ENCODE measurements at regions not wholly inside any gene's neighbourhood (a gene's known extent, or its start where the extent isn't known, plus 50 kb on each side); places are given as distances from the start of the nearest gene placed in this dataset.

DNA sequence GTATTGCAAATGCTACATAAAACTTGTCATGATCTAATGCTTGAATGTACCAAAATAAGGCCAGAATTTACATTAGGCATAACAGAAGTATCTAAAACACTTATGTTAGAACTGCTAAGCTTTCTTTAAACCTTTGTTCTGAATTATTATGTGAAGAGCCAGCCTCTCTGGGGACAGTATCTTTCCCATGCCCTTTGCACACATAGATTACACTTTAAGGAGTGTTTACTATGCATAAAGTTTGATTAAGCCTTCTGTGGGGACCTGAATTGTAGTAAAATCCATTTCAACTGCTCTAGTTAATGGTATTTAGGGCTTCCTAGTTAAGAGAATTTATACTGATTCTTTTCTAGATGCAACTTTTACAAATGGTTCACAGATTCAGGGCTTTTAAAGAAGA lies 444.7 kb downstream of the IPMK start:
- no peak overlapping the region for H3K27ac ChIP-seq
- TF ChIP-seq, protein P1, sequence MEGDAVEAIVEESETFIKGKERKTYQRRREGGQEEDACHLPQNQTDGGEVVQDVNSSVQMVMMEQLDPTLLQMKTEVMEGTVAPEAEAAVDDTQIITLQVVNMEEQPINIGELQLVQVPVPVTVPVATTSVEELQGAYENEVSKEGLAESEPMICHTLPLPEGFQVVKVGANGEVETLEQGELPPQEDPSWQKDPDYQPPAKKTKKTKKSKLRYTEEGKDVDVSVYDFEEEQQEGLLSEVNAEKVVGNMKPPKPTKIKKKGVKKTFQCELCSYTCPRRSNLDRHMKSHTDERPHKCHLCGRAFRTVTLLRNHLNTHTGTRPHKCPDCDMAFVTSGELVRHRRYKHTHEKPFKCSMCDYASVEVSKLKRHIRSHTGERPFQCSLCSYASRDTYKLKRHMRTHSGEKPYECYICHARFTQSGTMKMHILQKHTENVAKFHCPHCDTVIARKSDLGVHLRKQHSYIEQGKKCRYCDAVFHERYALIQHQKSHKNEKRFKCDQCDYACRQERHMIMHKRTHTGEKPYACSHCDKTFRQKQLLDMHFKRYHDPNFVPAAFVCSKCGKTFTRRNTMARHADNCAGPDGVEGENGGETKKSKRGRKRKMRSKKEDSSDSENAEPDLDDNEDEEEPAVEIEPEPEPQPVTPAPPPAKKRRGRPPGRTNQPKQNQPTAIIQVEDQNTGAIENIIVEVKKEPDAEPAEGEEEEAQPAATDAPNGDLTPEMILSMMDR (conservative IDR thresholded peaks at IDR 0.05) = no peak
- no peak for TF ChIP-seq ZFX (IDR thresholded peaks at IDR 0.05)

DNA sequence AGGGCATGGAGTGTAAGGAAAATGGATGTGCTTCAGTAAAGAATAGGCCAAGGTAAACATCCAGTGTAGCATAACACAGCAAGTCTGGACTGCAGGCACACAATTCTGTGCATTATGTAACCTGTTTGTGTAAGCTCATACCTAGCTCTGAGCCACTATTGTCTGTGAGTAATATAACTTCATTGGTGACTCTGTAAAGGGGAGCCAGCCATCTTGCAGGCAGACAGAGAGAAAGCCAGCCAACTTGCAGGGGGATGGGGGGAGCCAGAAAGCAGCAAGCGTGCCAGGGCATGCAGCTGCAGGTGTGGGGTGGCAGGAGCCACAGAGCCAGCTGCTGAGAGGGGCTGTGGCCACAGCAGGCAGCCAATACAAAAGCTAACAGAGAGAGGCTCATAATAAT lies 449.2 kb downstream of the IPMK start:
- H3K27ac ChIP-seq = no peak overlapping the region
- TF ChIP-seq, protein P1 (conservative IDR thresholded peaks at IDR 0.05) = no peak
- no peak for TF ChIP-seq ZFX (IDR thresholded peaks at IDR 0.05)

DNA sequence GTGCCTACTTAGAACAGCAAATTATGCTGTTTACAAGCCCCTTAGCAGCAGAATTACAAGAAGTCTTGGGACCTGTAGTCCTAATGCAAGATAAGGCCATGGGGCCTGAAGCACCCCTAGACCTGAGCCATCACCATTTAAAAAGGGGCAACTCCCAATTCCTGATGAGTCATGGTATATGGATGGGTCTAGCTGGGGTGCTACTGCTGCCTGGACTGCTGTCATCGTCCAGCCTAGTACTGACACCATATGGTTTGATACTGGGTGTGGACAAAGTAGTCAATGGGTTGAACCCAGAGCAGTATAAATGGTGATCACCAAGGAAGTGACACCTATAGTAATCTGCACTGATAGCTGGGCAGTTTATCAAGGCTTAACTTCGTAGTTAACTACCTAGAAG lies 450.0 kb downstream of the IPMK start:
- TF ChIP-seq, protein P1 (conservative IDR thresholded peaks at IDR 0.05) = no peak
- TF ChIP-seq ZFX (IDR thresholded peaks at IDR 0.05) = no peak
- H3K27ac ChIP-seq = no peak overlapping the region

DNA sequence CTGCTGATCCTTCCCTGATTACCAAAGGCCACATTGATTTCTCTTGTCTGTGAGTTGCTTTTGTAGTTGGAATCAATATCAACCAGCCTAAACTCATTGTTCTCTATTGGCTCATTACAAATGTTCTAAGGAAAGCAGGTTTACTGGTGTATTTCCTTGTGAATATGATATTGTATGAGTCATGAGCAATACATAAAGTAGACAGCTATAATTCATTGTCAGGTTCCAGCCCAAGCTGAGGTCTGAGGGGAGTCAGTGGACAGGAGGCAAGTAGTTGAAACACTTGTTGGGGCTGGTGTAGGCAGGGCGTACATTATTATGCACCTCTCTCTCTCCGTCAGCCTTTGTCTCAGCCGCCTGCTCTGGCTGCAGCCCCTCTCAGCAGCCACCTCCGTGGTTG lies 451.7 kb downstream of the IPMK start:
- H3K27ac ChIP-seq = no peak overlapping the region
- TF ChIP-seq, protein P1 (conservative IDR thresholded peaks at IDR 0.05) = no peak
- TF ChIP-seq ZFX (IDR thresholded peaks at IDR 0.05) = no peak

DNA sequence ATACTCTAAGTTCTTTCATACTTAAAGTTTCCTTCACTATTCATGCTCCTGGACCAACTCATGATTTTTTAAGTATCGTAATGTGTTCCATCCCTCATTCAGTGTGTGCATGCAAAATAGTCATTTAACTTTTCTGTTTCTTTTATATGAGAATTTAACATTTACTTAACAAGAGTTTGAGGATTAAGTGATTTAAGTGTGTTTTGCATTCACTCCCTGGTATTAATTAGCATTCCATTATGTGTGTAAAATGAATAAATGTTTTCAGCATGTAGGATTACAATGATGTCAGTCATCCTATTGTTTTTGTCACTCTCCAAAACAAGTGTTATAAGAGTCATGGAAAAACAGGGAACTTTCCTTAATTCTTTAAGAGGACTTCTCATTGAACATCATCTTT lies 457.7 kb downstream of the IPMK start:
- no peak for TF ChIP-seq ZFX (IDR thresholded peaks at IDR 0.05)
- H3K27ac ChIP-seq = no peak overlapping the region

DNA sequence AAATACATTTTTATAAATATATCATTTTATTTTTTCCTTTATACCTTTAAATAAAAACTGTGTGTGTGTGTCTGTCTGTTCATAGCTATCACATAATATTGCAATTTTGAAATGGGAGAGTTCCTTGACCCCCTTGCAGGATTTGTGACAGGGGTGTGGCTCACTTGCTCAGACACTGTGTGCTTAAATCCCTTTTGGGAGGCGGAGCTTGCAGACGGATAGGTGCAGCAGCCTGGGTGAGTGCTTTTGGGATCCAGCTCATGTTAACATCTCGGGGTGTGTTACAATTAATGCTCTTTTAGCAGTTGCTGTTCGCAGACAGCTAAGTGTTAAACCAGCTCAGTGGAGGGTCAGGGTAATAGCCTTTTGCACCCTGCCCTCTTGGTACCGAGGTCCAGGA lies 459.8 kb downstream of the IPMK start:
- no peak for TF ChIP-seq ZFX (IDR thresholded peaks at IDR 0.05)
- TF ChIP-seq, protein P1 (conservative IDR thresholded peaks at IDR 0.05) = no peak
- no peak overlapping the region for H3K27ac ChIP-seq

DNA sequence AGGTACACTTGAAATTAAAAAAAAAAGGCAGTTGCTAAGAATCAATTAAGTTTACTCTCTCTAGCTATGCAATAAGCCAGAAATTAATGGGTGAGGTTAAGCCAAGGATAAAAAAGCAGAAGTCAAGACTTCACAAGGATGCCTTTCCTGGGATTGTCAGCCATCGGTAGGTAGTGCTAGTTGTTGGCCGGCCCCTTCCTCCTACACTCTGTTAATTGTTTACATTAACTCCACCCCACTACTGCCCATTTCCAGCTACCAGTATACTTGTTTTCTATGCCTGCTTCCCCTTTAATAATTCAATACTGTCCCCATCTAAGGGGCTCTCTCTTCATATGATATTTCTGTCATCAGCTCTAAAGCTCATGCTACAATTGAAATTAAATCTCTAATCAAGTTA lies 461.0 kb downstream of the IPMK start:
- H3K27ac ChIP-seq = no peak overlapping the region
- TF ChIP-seq, protein P1 (conservative IDR thresholded peaks at IDR 0.05) = no peak
- TF ChIP-seq ZFX (IDR thresholded peaks at IDR 0.05) = no peak

DNA sequence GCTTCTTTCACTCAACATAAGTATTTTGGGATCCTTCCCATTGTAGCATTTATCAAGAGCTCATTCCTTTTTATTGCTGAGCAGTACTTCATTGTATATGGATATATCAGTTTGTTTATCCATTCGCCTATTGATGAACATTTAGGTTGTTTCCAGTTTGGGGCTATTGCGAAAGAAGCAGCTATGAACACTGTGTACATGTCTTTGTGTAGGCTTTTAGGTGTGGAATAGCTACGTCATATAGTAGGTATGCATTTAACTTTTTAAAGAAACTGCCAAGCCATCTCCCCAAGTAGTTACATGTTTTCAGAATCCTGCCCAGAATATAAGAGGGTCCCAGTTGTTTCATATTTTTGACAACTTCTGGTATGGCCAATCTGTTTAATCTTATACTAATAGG lies 468.1 kb downstream of the IPMK start:
- no peak overlapping the region for H3K27ac ChIP-seq
- TF ChIP-seq, protein P1 (conservative IDR thresholded peaks at IDR 0.05) = no peak
